SK-N-SH (cell line): ENCODE measurements at regions not wholly inside any gene's neighbourhood (a gene's known extent, or its start where the extent isn't known, plus 50 kb on each side); places are given as distances from the start of the nearest gene placed in this dataset.

Source experiments
- CTCF ChIA-PET: fragments of 300-600, 350-600 bp; formaldehyde crosslinking; extraction: SDS; loops from one replicate; lab custom pipeline; 2021; lab: Yijun Ruan, JAX
- POLR2A ChIA-PET: fragments of 350-600 bp; sonication (Branson Sonifier 250); formaldehyde crosslinking; extraction: SDS; loops from one replicate; lab custom pipeline; 2020; ENCODE audit warnings: antibody characterized with exemption, inconsistent platforms; lab: Yijun Ruan, JAX
- DNase-seq: peaks from one replicate; pipeline ENCODE4 v3.0.0; 2012
- H2AFZ ChIP-seq: fragments of 200-600 bp; sonication (generic); 2 replicates; pipeline ENCODE4 v1.8.1; 2016; ENCODE audit warnings: antibody characterized with exemption, mild to moderate bottlenecking, low read depth
- H3F3A ChIP-seq: fragments of 200-600 bp; sonication (generic); replicated peaks from 2 replicates; pipeline ENCODE3; 2016; ENCODE audit warnings: antibody characterized with exemption, mild to moderate bottlenecking; ENCODE audit not compliant: insufficient read depth
- H3K27ac ChIP-seq, 2 experiments: fragments of 200-500 bp in 1 of 2; fragments of 200-600 bp in 1 of 2; sonication (Bioruptor generic) in 1 of 2; sonication (generic), shearing (Covaris generic) in 1 of 2; 2 replicates each; pipeline versions ENCODE4 v1.5.1 to v1.6.1; 2014 to 2016; ENCODE audit warnings: low read depth in 2 of 2, inconsistent platforms in 1 of 2, low read length in 1 of 2, mild to moderate bottlenecking in 1 of 2, mixed read lengths in 1 of 2
- H3K27me3 ChIP-seq: fragments of 200-600 bp; sonication (generic), shearing (Covaris generic); 2 replicates; pipeline ENCODE4 v1.6.1; 2016; ENCODE audit warnings: mixed run types; ENCODE audit not compliant: insufficient read depth
- H3K36me3 ChIP-seq, 2 experiments: fragments of 200-500 bp in 1 of 2; fragments of 200-600 bp in 1 of 2; sonication (Bioruptor generic) in 1 of 2; sonication (generic) in 1 of 2; replicated peaks in 1 of 2; 2 replicates each; pipeline versions ENCODE3 to v1.5.1; 2014 to 2016; ENCODE audit warnings: low read length in 1 of 2, mild to moderate bottlenecking in 1 of 2; ENCODE audit not compliant: insufficient read depth in 2 of 2, control insufficient read depth in 1 of 2
- H3K4me1 ChIP-seq, 2 experiments: fragments of 200-500 bp in 1 of 2; fragments of 200-600 bp in 1 of 2; sonication (Bioruptor generic) in 1 of 2; sonication (generic), shearing (Covaris generic) in 1 of 2; 2 replicates each; pipeline versions ENCODE4 v1.5.1 to v1.6.1; 2014 to 2016; ENCODE audit warnings: low read depth in 1 of 2, low read length in 1 of 2, mixed run types in 1 of 2; ENCODE audit not compliant: insufficient read depth in 2 of 2, control insufficient read depth in 1 of 2
- H3K4me2 ChIP-seq: fragments of 200-600 bp; sonication (generic), shearing (Covaris generic); 2 replicates; pipeline ENCODE4 v1.6.1; 2017; ENCODE audit warnings: mixed run types
- H3K4me3 ChIP-seq, 2 experiments: fragments of 200-500 bp in 1 of 2; fragments of 200-600 bp in 1 of 2; sonication (Bioruptor generic) in 1 of 2; sonication (generic), shearing (Covaris generic) in 1 of 2; 2 replicates each; pipeline versions ENCODE4 v1.5.1 to v1.8.1; 2014 to 2016; ENCODE audit warnings: low read depth in 2 of 2, inconsistent platforms in 1 of 2, low read length in 1 of 2, mild to moderate bottlenecking in 1 of 2, mixed read lengths in 1 of 2, moderate library complexity in 1 of 2
- H3K79me2 ChIP-seq: fragments of 200-600 bp; sonication (generic); 2 replicates; pipeline ENCODE4 v1.8.1; 2017; ENCODE audit warnings: mild to moderate bottlenecking; ENCODE audit not compliant: insufficient read depth
- H3K9ac ChIP-seq: fragments of 200-600 bp; sonication (generic); 2 replicates; pipeline ENCODE4 v1.6.1; 2017; ENCODE audit warnings: mixed run types
- H3K9me2 ChIP-seq: fragments of 200-600 bp; sonication (generic); 2 replicates; pipeline ENCODE4 v1.6.1; 2017; ENCODE audit warnings: mixed run types
- H3K9me3 ChIP-seq: fragments of 200-600 bp; sonication (generic); 2 replicates; pipeline ENCODE4 v1.6.1; 2017; ENCODE audit warnings: mixed run types, mild to moderate bottlenecking, moderate library complexity
- H4K20me1 ChIP-seq: fragments of 200-600 bp; sonication (generic); 2 replicates; pipeline ENCODE4 v1.6.1; 2017; ENCODE audit warnings: mild to moderate bottlenecking, mixed run types; ENCODE audit not compliant: insufficient read depth
- CTCF ChIP-seq: fragments of 200-600 bp; sonication (generic); IDR thresholded peaks from 2 replicates; pipeline ENCODE4 v1.6.1; 2017; ENCODE audit warnings: antibody characterized with exemption, mild to moderate bottlenecking, moderate library complexity
- EP300 ChIP-seq, 2 experiments: IDR thresholded peaks; 2 replicates each; pipeline versions ENCODE4 v1.4.0 to v1.6.1; 2012; ENCODE audit warnings: borderline replicate concordance in 1 of 2, low read depth in 1 of 2, low read length in 1 of 2
- EZH2phosphoT487 ChIP-seq: fragments of 200-600 bp; sonication (generic); IDR thresholded peaks from 2 replicates; pipeline ENCODE4 v1.6.1; 2017; ENCODE audit warnings: low read depth, mixed run types, mild to moderate bottlenecking, antibody characterized with exemption, moderate library complexity, borderline replicate concordance
- FOSL2 ChIP-seq: IDR thresholded peaks from 2 replicates; pipeline ENCODE4 v1.4.0; 2012; ENCODE audit warnings: low read depth, mild to moderate bottlenecking, moderate library complexity, borderline replicate concordance
- FOXJ3 ChIP-seq: sonication (generic); formaldehyde crosslinking; IDR thresholded peaks from 2 replicates; pipeline ENCODE4 v1.5.1; 2020; ENCODE audit warnings: mild to moderate bottlenecking, missing genetic modification reagents
- FOXM1 ChIP-seq: IDR thresholded peaks from 2 replicates; pipeline ENCODE4 v1.4.0; 2012; ENCODE audit warnings: low read depth, mild to moderate bottlenecking
- GABPA ChIP-seq: IDR thresholded peaks from 2 replicates; pipeline ENCODE4 v1.4.0; 2012; ENCODE audit warnings: low read depth, mild to moderate bottlenecking
- GATA2 ChIP-seq: sonication (generic); formaldehyde crosslinking; IDR thresholded peaks from 2 replicates; pipeline ENCODE4 v1.5.0; 2020; ENCODE audit warnings: mild to moderate bottlenecking, missing genetic modification reagents
- IRF3 ChIP-seq: fragments of 150-350 bp; IDR thresholded peaks from 2 replicates; pipeline ENCODE4 v1.6.1; 2016; ENCODE audit warnings: mild to moderate bottlenecking, low read depth, low read length
- JUND ChIP-seq: IDR thresholded peaks from 2 replicates; pipeline ENCODE4 v1.4.0; 2012
- MAX ChIP-seq: IDR thresholded peaks from 2 replicates; pipeline ENCODE4 v1.4.0; 2012; ENCODE audit warnings: low read depth
- PBX3 ChIP-seq: IDR thresholded peaks from 2 replicates; pipeline ENCODE4; 2012
- RXRA ChIP-seq: IDR thresholded peaks from 2 replicates; pipeline ENCODE4 v1.4.0; 2012; ENCODE audit warnings: low read depth, mild to moderate bottlenecking, borderline replicate concordance
- SMC3 ChIP-seq: IDR thresholded peaks from 2 replicates; pipeline ENCODE4 v1.6.1; 2012; ENCODE audit warnings: low read depth, low read length, improper control_type of control experiment
- TAF1 ChIP-seq: IDR thresholded peaks from 2 replicates; pipeline ENCODE4 v1.6.1; 2012; ENCODE audit warnings: low read depth, mild to moderate bottlenecking, low read length, moderate library complexity, borderline replicate concordance
- TCF12 ChIP-seq: IDR thresholded peaks from 2 replicates; pipeline ENCODE4 v1.4.0; 2012
- TEAD4 ChIP-seq: IDR thresholded peaks from 2 replicates; pipeline ENCODE4 v1.4.0; 2012; ENCODE audit warnings: mild to moderate bottlenecking, borderline replicate concordance; ENCODE audit not compliant: insufficient read depth
- USF1 ChIP-seq: IDR thresholded peaks from 2 replicates; pipeline ENCODE4 v1.4.0; 2012; ENCODE audit warnings: low read depth, borderline replicate concordance
- USF2 ChIP-seq: fragments of 150-350 bp; IDR thresholded peaks from 2 replicates; pipeline ENCODE4 v1.6.1; 2017; ENCODE audit warnings: antibody characterized with exemption, low read length, low read depth, borderline replicate concordance
- WGBS: methylation state at CpG from one replicate; pipeline ENCODE4 v1.1.6; 2017; ENCODE audit warnings: low lambda C conversion rate; 5-methylcytosine and 5-hydroxymethylcytosine counted together

- CTCF ChIA-PET = interaction anchor here (0.7 to 1.8 kb wide), 5 partner anchors 9 to 1184 kb away, joined by 3 to 4 read pairs (median 3); no protein-coding TSS in a partner anchor
- no peaks in the 10 kb centered on the region for H3K9me2 ChIP-seq
- H3K4me3 ChIP-seq = no peak overlapping the region
- H3K79me2 ChIP-seq = no peaks in the 10 kb centered on the region
- no peaks in the 10 kb centered on the region for H3K36me3 ChIP-seq
- H2AFZ ChIP-seq = no peak overlapping the region
- H4K20me1 ChIP-seq = no peaks in the 10 kb centered on the region
- no peaks in the 10 kb centered on the region for H3K9me3 ChIP-seq
- POLR2A ChIA-PET = no interaction called here
- no peaks in the 10 kb centered on the region for H3K27me3 ChIP-seq
- H3F3A ChIP-seq = no peaks in the 10 kb centered on the region
- H3K4me1 ChIP-seq = peaks cover 0 to 2% of the 10 kb centered on the region in 2 experiments; a peak in 1 of 4 replicates
- WGBS = 64% methylated on average over 1 of the region's 1 CpG
- no peak overlapping the region for H3K4me2 ChIP-seq
- no peak for DNase-seq
- TF ChIP-seq GATA2 (CRISPR knock-in tag) (no peak), EZH2phosphoT487 (no peak), SMC3 (no peak), FOXM1 (no peak), FOSL2 (no peak), USF2 (no peak), IRF3 (no peak), TEAD4 (no peak), MAX (no peak), CTCF (no peak), EP300 (IDR thresholded peaks at IDR 0.05; ENCODE audit: borderline replicate concordance in 1 of 2, low read depth in 1 of 2, low read length in 1 of 2) (no peak)
- TF ChIP-seq, all 33 proteins: peak for 0
- H3K9ac ChIP-seq = no peak overlapping the region
- no peak overlapping the region for H3K27ac ChIP-seq
Observed at GRCh38 chr2:7577769-7578168, 660.6 kb downstream of the RNF144A start.

GRCh38 chr2:7584017-7584416 lies 666.8 kb downstream of the RNF144A start:
- no peaks in the 10 kb centered on the region for H4K20me1 ChIP-seq
- H3K27ac ChIP-seq = no peak overlapping the region
- no peaks in the 10 kb centered on the region for H3K27me3 ChIP-seq
- H3K9ac ChIP-seq = no peak overlapping the region
- peaks cover 0 to 2% of the 10 kb centered on the region in 2 experiments; a peak in 1 of 4 replicates for H3K4me1 ChIP-seq
- POLR2A ChIA-PET = no interaction called here
- CTCF ChIA-PET = no interaction called here
- no peaks in the 10 kb centered on the region for H3K9me3 ChIP-seq
- no peak overlapping the region for H2AFZ ChIP-seq
- H3K36me3 ChIP-seq = no peaks in the 10 kb centered on the region
- H3K4me2 ChIP-seq = no peak overlapping the region
- H3K79me2 ChIP-seq = no peaks in the 10 kb centered on the region
- no peak overlapping the region for H3K4me3 ChIP-seq
- DNase-seq = no peak
- no peaks in the 10 kb centered on the region for H3K9me2 ChIP-seq
- H3F3A ChIP-seq = no peaks in the 10 kb centered on the region
- TF ChIP-seq USF2 = no peak
- TF ChIP-seq PBX3 = no peak
- no peak for TF ChIP-seq GABPA
- no peak for TF ChIP-seq USF1
- TF ChIP-seq TCF12 = no peak
- TF ChIP-seq GATA2 (CRISPR knock-in tag) = no peak
- no peak for TF ChIP-seq TAF1
- no peak for TF ChIP-seq FOXM1
- TF ChIP-seq FOXJ3 = no peak
- TF ChIP-seq RXRA = no peak
- no peak for TF ChIP-seq JUND
